ENCODE measurements at regions not wholly inside any gene's neighbourhood (a gene's known extent, or its start where the extent isn't known, plus 50 kb on each side); places are given as distances from the start of the nearest gene placed in this dataset.

DNA sequence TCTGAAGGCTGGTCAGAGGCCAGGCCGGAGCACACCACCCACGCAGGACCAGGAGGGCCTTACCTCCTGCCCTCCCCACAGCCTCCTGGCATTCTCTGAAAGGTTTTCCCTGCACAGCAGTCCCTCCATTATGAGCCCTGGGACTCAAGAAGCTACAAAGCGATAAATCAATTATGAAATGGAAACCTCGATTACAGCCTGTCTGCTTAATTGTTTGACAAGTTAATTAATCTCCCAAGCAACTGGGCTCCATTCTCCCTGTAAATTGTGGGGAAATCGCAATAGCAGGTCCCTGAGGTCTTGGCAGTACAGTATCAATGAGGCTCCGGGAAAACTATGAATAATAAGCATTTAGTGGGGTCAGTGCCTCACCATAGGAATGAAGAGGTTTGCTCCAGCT lies 683.5 kb downstream of the NTRK3 start:
- intact Hi-C loops (cut with DNase I), result no loop called here

DNA sequence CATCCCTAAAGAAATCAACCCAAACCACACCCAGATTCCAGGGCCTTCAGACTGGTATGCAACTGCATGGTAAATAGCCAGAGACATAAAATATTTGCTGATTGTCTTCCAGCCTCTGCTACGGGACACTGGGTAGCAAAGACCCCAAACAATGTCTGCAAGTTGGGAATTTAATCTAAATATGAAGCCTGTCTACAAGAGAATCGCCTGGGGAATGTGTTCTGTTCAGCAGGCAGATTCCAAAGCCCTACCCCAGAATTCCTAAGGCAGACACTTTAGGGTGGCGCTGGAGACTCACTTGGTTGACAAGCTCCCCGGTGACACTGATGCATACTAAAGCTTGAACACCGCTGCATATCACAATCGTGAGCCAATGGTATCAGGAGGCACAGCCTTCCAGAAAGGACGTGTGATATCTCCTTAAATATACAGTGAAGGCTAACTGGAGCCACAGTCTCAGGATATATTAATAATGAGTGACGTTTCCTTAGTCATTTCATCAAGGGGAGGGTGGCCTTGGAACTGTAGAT lies 684.1 kb downstream of the NTRK3 start:
- H3K4me1 ChIP-seq, result no peaks in the 10 kb centered on the region
- intact Hi-C loops (cut with DNase I), result no loop called here
- DNase-seq (ENCODE audit: extremely low spot score), result no peak
- H3K36me3 ChIP-seq, result no peaks in the 10 kb centered on the region
- TF ChIP-seq, protein P1, sequence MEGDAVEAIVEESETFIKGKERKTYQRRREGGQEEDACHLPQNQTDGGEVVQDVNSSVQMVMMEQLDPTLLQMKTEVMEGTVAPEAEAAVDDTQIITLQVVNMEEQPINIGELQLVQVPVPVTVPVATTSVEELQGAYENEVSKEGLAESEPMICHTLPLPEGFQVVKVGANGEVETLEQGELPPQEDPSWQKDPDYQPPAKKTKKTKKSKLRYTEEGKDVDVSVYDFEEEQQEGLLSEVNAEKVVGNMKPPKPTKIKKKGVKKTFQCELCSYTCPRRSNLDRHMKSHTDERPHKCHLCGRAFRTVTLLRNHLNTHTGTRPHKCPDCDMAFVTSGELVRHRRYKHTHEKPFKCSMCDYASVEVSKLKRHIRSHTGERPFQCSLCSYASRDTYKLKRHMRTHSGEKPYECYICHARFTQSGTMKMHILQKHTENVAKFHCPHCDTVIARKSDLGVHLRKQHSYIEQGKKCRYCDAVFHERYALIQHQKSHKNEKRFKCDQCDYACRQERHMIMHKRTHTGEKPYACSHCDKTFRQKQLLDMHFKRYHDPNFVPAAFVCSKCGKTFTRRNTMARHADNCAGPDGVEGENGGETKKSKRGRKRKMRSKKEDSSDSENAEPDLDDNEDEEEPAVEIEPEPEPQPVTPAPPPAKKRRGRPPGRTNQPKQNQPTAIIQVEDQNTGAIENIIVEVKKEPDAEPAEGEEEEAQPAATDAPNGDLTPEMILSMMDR (IDR thresholded peaks at IDR 0.05), result no peak
- TF ChIP-seq EP300 (IDR thresholded peaks at IDR 0.05) (no peak), POLR2A (IDR thresholded peaks at IDR 0.05; ENCODE audit: low read depth) (no peak), POLR2AphosphoS5 (IDR thresholded peaks at IDR 0.05) (no peak)
- H3K9me3 ChIP-seq, result no peaks in the 10 kb centered on the region
- WGBS, result 76% methylated on average over 8 of the region's 8 CpGs
- H3K4me3 ChIP-seq, result no peak overlapping the region
- no peaks in the 10 kb centered on the region for H3K27me3 ChIP-seq
- H3K27ac ChIP-seq (replicated peaks in 1 of 4), result no peak overlapping the region

More for the DNA sequence above, 683.5 kb downstream of the NTRK3 start:
- Histone ChIP-seq H3K27me3 (no peaks in the 10 kb centered on the region), H3K9me3 (no peaks in the 10 kb centered on the region), H3K36me3 (no peaks in the 10 kb centered on the region), H3K4me3 (no peak overlapping the region), H3K4me1 (no peaks in the 10 kb centered on the region), H3K27ac (replicated peaks in 1 of 4) (no peak overlapping the region)
- 84% methylated on average over 6 of the region's 6 CpGs for WGBS
- DNase-seq (ENCODE audit: extremely low spot score), result no peak
- no peak for TF ChIP-seq POLR2AphosphoS5 (IDR thresholded peaks at IDR 0.05)
- TF ChIP-seq POLR2A (IDR thresholded peaks at IDR 0.05; ENCODE audit: low read depth), result no peak
- no peak for TF ChIP-seq EP300 (IDR thresholded peaks at IDR 0.05)
- TF ChIP-seq, protein P1 (IDR thresholded peaks at IDR 0.05), result no peak

DNA sequence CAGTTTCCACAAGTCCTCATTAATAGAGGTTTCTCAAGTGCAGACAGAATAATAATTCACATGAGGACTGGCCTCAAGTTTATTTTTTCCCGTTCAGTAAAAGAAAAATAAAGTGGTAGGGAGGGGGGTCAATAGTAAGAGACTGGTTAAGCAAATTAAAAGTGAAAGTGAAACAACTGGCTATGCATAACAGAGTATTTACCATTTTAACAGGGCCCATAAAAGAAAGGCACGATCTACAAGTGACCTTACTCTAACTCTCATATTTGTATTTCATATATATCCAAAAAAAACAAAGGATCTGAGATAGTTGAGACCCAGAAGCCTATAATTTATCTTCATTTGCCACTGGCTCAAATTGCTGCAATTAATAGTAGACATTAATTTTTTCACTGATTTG lies 686.3 kb downstream of the NTRK3 start:
- WGBS, result 34% methylated on average over 2 of the region's 2 CpGs
- TF ChIP-seq POLR2AphosphoS5 (IDR thresholded peaks at IDR 0.05) (no peak), EP300 (IDR thresholded peaks at IDR 0.05) (no peak), POLR2A (IDR thresholded peaks at IDR 0.05; ENCODE audit: low read depth) (no peak)
- TF ChIP-seq, protein P1 (IDR thresholded peaks at IDR 0.05), result no peak
- no peak for DNase-seq (ENCODE audit: extremely low spot score)
- peak overlapping the region in 1 of 4 donors; percentile 11 for H3K4me3 ChIP-seq
- no peak overlapping the region for H3K27ac ChIP-seq (replicated peaks in 1 of 4)
- H3K27me3 ChIP-seq, result no peaks in the 10 kb centered on the region
- H3K4me1 ChIP-seq, result no peaks in the 10 kb centered on the region
- H3K36me3 ChIP-seq, result no peaks in the 10 kb centered on the region
- intact Hi-C loops (cut with DNase I), result no loop called here
- H3K9me3 ChIP-seq, result no peaks in the 10 kb centered on the region

DNA sequence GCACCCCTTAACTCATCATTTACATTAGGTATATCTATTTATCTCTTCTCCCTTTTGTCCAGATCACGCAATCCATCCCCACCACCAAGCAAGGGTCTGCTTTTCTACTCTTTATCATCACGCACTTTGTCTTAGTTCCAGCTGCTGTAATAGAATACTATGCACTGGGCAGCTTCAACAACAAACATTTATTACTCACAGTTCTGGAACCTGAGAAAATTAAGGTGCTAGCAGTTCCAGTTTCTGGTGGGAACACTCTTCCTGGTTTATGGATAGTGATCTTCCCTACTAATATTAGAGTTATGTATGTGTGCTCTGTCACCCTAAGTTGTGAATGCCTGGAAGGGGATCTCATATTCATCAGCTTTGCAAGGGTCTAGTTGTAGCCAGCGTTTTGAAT lies 687.0 kb downstream of the NTRK3 start:
- intact Hi-C loops (cut with DNase I), result no loop called here
- H3K36me3 ChIP-seq, result no peaks in the 10 kb centered on the region
- no peak overlapping the region for H3K27ac ChIP-seq (replicated peaks in 1 of 4)
- H3K4me3 ChIP-seq, result no peak overlapping the region
- TF ChIP-seq, protein P1 (IDR thresholded peaks at IDR 0.05), result no peak
- no peak for TF ChIP-seq POLR2AphosphoS5 (IDR thresholded peaks at IDR 0.05)
- no peak for TF ChIP-seq POLR2A (IDR thresholded peaks at IDR 0.05; ENCODE audit: low read depth)
- no peak for TF ChIP-seq EP300 (IDR thresholded peaks at IDR 0.05)
- WGBS, result 81% methylated on average over 3 of the region's 3 CpGs
- H3K9me3 ChIP-seq, result no peaks in the 10 kb centered on the region
- no peaks in the 10 kb centered on the region for H3K27me3 ChIP-seq
- no peaks in the 10 kb centered on the region for H3K4me1 ChIP-seq
- DNase-seq (ENCODE audit: extremely low spot score), result no peak

GRCh38 chr15:87567406-87568030 lies 689.0 kb downstream of the NTRK3 start:
- H3K27me3 ChIP-seq, result no peaks in the 10 kb centered on the region
- intact Hi-C loops (cut with DNase I), result no loop called here
- no peaks in the 10 kb centered on the region for H3K9me3 ChIP-seq
- no peaks in the 10 kb centered on the region for H3K4me1 ChIP-seq
- DNase-seq (ENCODE audit: extremely low spot score), result no peak
- TF ChIP-seq, protein P1 (IDR thresholded peaks at IDR 0.05), result no peak
- no peak for TF ChIP-seq POLR2A (IDR thresholded peaks at IDR 0.05; ENCODE audit: low read depth)
- no peak for TF ChIP-seq EP300 (IDR thresholded peaks at IDR 0.05)
- TF ChIP-seq POLR2AphosphoS5 (IDR thresholded peaks at IDR 0.05), result no peak
- H3K36me3 ChIP-seq, result no peaks in the 10 kb centered on the region
- no peak overlapping the region for H3K27ac ChIP-seq (replicated peaks in 1 of 4)
- no peak overlapping the region for H3K4me3 ChIP-seq
- 69% methylated on average over 3 of the region's 3 CpGs for WGBS
